ENCODE measurements at regions not wholly inside any gene's neighbourhood (a gene's known extent, or its start where the extent isn't known, plus 50 kb on each side); places are given as distances from the start of the nearest gene placed in this dataset.

DNA sequence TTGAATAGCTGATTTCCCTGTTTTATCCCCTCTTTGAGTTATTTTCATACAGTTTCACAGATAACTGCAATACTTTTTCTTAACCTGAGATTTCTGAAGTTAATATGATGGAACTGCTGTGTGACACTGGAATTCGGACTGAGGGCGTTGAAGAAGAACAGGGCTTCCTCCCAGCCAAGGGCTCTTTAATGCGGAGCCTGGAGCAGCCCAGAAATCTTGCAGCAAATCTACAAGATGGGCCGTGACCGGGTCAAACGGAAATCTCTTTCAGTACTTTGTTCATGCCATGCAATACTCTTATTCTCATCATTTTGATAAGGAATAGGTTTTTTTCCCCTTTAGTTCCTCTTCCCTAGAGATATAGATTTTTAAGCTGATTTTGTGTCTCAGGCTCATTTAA, 236.8 kb upstream of the IRX4 start:
- H3K4me1 ChIP-seq = no peaks in the 10 kb centered on the region
- no peak overlapping the region for H3K27ac ChIP-seq
- TF ChIP-seq, protein P1, sequence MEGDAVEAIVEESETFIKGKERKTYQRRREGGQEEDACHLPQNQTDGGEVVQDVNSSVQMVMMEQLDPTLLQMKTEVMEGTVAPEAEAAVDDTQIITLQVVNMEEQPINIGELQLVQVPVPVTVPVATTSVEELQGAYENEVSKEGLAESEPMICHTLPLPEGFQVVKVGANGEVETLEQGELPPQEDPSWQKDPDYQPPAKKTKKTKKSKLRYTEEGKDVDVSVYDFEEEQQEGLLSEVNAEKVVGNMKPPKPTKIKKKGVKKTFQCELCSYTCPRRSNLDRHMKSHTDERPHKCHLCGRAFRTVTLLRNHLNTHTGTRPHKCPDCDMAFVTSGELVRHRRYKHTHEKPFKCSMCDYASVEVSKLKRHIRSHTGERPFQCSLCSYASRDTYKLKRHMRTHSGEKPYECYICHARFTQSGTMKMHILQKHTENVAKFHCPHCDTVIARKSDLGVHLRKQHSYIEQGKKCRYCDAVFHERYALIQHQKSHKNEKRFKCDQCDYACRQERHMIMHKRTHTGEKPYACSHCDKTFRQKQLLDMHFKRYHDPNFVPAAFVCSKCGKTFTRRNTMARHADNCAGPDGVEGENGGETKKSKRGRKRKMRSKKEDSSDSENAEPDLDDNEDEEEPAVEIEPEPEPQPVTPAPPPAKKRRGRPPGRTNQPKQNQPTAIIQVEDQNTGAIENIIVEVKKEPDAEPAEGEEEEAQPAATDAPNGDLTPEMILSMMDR (IDR thresholded peaks at IDR 0.05) = no peak
- no peaks in the 10 kb centered on the region for H3K27me3 ChIP-seq
- peak; percentile 52 for DNase-seq (ENCODE audit: low spot score)
- no peak overlapping the region for H3K4me3 ChIP-seq
- H3K9me3 ChIP-seq = peaks cover 0 to 14% of the 10 kb centered on the region in 2 donors
- H3K36me3 ChIP-seq = no peaks in the 10 kb centered on the region

DNA sequence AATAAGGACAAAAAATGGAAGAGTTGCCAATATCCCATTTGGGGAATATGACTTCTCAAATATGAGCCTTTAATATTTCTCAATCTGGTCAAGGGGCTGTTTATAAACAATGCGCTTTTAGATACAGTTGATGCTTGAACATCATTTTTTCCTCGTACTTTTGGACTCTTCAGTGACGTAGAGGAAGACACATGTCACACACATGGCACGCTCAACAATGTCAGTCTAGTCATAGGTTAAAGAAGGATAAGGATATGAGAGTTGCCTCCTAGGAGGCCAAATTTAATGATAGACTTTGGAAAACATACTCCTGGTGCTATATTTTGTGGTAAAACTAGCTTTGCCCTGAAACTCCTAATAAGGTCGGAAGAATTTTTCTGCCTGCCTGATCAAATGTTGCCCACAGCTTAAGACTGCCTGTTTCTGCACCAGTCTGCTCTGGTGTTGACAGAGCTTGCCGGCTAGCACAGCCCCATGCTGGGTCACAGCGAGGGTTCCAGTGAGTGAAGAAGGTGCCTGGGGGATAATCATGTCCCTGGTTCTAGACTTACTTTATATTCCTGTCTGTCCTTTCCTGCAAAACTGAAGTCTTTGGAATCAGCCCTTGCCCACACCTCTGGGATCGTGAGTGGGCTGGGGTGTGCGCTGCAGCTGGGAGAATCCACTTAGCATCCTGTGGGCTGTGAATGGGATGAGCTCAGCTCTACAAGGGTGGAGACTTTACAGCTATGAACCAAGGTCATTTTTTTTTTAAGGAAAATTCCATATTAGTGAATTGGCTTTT, 230.8 kb upstream of the IRX4 start:
- Histone ChIP-seq H3K4me3 (no peak overlapping the region), H3K36me3 (no peaks in the 10 kb centered on the region), H3K9me3 (no peaks in the 10 kb centered on the region), H3K4me1 (no peaks in the 10 kb centered on the region), H3K27me3 (no peaks in the 10 kb centered on the region), H3K27ac (no peak overlapping the region)
- TF ChIP-seq, protein P1 (IDR thresholded peaks at IDR 0.05) = no peak
- peak; percentile 50 for DNase-seq (ENCODE audit: low spot score)

DNA sequence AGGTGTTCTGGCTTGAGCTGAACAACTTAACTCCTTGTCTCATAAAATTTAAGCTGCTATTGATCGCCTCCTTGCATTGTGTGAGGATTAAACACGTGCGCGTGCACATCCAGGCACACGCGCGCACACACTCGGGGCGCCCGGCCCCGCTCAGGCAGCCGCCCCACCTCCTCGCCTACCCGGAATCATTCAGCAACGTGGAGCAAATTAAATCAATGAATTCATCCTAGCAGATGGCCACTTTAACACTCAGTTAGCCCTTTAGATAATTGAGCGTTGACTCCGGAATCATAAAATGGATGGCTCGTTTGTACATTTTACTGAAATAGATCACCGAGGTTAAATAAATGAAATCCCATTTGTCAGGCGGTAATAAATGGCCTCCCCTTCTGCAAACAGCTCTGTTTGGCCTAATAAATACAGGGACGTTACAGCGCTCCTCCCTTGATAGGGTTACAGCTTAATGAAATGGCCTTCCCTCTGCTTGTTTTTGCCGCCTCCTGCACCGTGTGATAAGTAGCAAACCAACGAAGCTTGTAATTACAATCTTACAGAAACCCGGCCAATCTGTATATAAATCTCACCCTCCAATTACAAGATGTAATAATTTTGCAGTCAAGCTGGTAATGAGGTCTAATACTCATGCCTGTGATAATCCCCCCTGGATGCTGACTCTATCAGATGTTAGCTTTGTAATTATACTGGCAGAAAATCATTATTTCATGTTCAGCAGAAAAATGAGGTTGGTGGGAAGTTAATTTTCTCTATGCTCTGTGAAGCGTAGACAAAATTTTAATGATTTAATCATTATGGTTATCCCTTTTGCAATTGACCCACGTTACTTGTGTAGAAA, 229.7 kb upstream of the IRX4 start:
- TF ChIP-seq, protein P1 (IDR thresholded peaks at IDR 0.05) = no peak
- Histone ChIP-seq H3K9me3 (no peaks in the 10 kb centered on the region), H3K36me3 (no peaks in the 10 kb centered on the region), H3K4me1 (no peaks in the 10 kb centered on the region), H3K4me3 (no peak overlapping the region), H3K27me3 (no peaks in the 10 kb centered on the region), H3K27ac (no peak overlapping the region)
- DNase-seq (ENCODE audit: low spot score) = no peak

DNA sequence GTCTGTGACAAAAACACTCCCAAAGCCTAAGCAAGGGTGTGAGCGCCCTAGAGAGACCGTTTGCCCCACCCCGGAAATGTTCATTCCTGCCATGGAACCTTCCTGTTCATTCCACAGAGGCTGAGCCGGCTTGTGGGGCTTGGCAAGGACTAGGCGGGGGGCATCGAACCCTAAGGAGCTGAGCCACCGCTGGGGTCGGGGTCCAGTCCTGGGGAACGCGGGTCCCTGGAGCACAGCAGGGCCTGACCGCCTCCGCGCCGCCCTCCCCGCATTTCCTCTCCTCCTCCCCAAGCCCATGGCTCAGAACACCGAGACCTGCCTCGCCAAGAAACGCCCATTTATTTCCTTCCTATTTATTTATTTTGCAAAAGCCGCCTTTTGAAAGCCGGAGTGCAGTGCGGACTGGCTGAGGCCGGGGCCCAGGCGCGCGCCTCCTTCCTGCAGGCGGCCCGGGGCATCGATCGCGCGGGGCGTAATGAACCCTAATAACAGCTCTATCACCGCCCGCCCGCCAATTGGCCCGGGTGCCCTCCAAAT, 228.9 kb upstream of the IRX4 start:
- Histone ChIP-seq H3K4me1 (no peaks in the 10 kb centered on the region), H3K36me3 (no peaks in the 10 kb centered on the region), H3K27ac (no peak overlapping the region), H3K4me3 (no peak overlapping the region), H3K27me3 (no peaks in the 10 kb centered on the region), H3K9me3 (peaks cover 0 to 1% of the 10 kb centered on the region in 2 donors)
- TF ChIP-seq, protein P1 (IDR thresholded peaks at IDR 0.05) = no peak
- DNase-seq (ENCODE audit: low spot score) = peak; percentile 50

DNA sequence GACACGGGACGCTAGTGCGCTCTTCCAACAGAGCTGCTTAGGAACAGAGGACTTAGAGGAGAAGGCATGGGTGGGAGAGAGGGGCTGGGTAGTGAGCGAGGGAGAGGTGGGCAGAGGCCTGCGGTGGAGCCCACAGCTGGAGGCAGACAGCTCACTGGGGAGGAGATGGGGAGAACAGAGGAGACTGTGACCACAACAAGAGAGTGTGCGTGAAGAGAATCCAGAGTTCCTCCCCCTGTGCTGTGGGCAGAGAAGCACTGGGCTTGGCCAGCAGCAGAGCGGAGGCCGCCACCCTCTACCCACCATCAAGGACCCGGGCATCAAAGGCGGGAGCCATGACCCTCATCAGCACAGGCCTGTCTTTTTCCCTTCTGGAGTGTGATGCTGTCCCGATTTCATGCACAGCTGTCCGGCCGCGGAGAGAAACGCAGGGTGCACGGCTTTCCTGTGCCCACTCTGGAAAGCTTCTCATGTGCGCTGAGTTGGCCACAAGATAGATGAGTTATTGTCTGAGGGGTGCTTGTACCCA, 228.3 kb upstream of the IRX4 start:
- H3K4me3 ChIP-seq = no peak overlapping the region
- no peaks in the 10 kb centered on the region for H3K36me3 ChIP-seq
- H3K4me1 ChIP-seq = no peaks in the 10 kb centered on the region
- peaks cover 0 to 8% of the 10 kb centered on the region in 2 donors for H3K9me3 ChIP-seq
- no peaks in the 10 kb centered on the region for H3K27me3 ChIP-seq
- no peak for DNase-seq (ENCODE audit: low spot score)
- TF ChIP-seq, protein P1 (IDR thresholded peaks at IDR 0.05) = no peak
- H3K27ac ChIP-seq = no peak overlapping the region
